CD14-positive monocyte (primary cell): ENCODE measurements at regions not wholly inside any gene's neighbourhood (a gene's known extent, or its start where the extent isn't known, plus 50 kb on each side); places are given as distances from the start of the nearest gene placed in this dataset.

ENCODE experiments used
- DNase-seq, 3 donors: peaks; one replicate each; pipeline ENCODE4 v3.0.0-alpha.2; 2011 to 2022
- H2AFZ ChIP-seq: 2 replicates; pipeline ENCODE4 v1.6.0; 2012; ENCODE audit warnings: mild to moderate bottlenecking, low read depth, low read length, inconsistent platforms; ENCODE audit not compliant: insufficient read depth, poor library complexity, severe bottlenecking
- H3K27ac ChIP-seq, 2 donors: 1 replicate in 1 of 2; 2 replicates in 1 of 2; pipeline ENCODE4 v1.5.1; 2012 to 2013; ENCODE audit warnings: low read length in 2 of 2, control low read depth in 1 of 2, inconsistent platforms in 1 of 2, low read depth in 1 of 2, mild to moderate bottlenecking in 1 of 2
- H3K27me3 ChIP-seq, 2 donors: one replicate each; pipeline versions ENCODE4 v1.6.0 to v1.6.1; 2011 to 2013; ENCODE audit warnings: low read length in 2 of 2; ENCODE audit not compliant: control insufficient read depth in 2 of 2, insufficient read depth in 2 of 2
- H3K36me3 ChIP-seq, 2 donors: replicated peaks in 1 of 2; 1 replicate in 1 of 2; 2 replicates in 1 of 2; pipeline versions ENCODE4 v1.5.1 to v1.6.1; 2012 to 2013; ENCODE audit warnings: low read length in 2 of 2, control low read depth in 1 of 2, inconsistent platforms in 1 of 2, mild to moderate bottlenecking in 1 of 2; ENCODE audit not compliant: insufficient read depth in 2 of 2, control insufficient read depth in 1 of 2
- H3K4me1 ChIP-seq, 2 donors: 1 replicate in 1 of 2; 2 replicates in 1 of 2; pipeline versions ENCODE4 v1.5.1 to v1.6.1; 2012 to 2013; ENCODE audit warnings: low read length in 2 of 2, control low read depth in 1 of 2, inconsistent platforms in 1 of 2, mild to moderate bottlenecking in 1 of 2, moderate library complexity in 1 of 2; ENCODE audit not compliant: insufficient read depth in 2 of 2, control insufficient read depth in 1 of 2
- H3K4me2 ChIP-seq: replicated peaks from 2 replicates; pipeline ENCODE3; 2012; ENCODE audit warnings: low read length, moderate library complexity, mild to moderate bottlenecking; ENCODE audit not compliant: poor library complexity, severe bottlenecking; ENCODE audit errors: extremely low read depth
- H3K4me3 ChIP-seq, 3 experiments: fragments of 200-600 bp in 1 of 3; sonication (generic) in 1 of 3; replicated peaks in 1 of 3; 1 replicate in 2 of 3; 2 replicates in 1 of 3; pipeline ENCODE4 v1.5.1; 2011 to 2013; ENCODE audit warnings: low read length in 3 of 3, mild to moderate bottlenecking in 3 of 3, control low read depth in 2 of 3, low read depth in 2 of 3, inconsistent platforms in 1 of 3, moderate library complexity in 1 of 3
- H3K79me2 ChIP-seq: 2 replicates; pipeline ENCODE4 v1.6.0; 2012; ENCODE audit warnings: mild to moderate bottlenecking, control low read depth, inconsistent platforms, low read length, moderate library complexity; ENCODE audit not compliant: insufficient read depth
- H3K9ac ChIP-seq: 2 replicates; pipeline ENCODE4 v1.6.0; 2017; ENCODE audit warnings: low read length, mild to moderate bottlenecking; ENCODE audit not compliant: insufficient read depth, poor library complexity, severe bottlenecking
- H3K9me3 ChIP-seq, 2 donors: replicated peaks in 1 of 2; 1 replicate in 1 of 2; 2 replicates in 1 of 2; pipeline versions ENCODE4 v1.5.1 to v1.6.1; 2012 to 2013; ENCODE audit warnings: low read length in 2 of 2, control low read depth in 1 of 2; ENCODE audit not compliant: control insufficient read depth in 1 of 2, insufficient read depth in 1 of 2
- H4K20me1 ChIP-seq: 2 replicates; pipeline ENCODE4 v1.6.0; 2012; ENCODE audit warnings: mild to moderate bottlenecking, low read length, control low read depth, moderate library complexity; ENCODE audit not compliant: insufficient read depth
- H3K27ac Mint-ChIP-seq, 7 donors: one replicate each; pipeline ENCODE4 v1.8.0; 2020; ENCODE audit warnings: mild to moderate bottlenecking in 7 of 7, mixed read lengths in 7 of 7, moderate library complexity in 6 of 7, inconsistent platforms in 2 of 7
- H3K27me3 Mint-ChIP-seq, 3 donors: one replicate each; pipeline ENCODE4 v1.8.0; 2021 to 2022; ENCODE audit warnings: low read depth in 3 of 3, mild to moderate bottlenecking in 3 of 3, mixed read lengths in 3 of 3, moderate library complexity in 3 of 3, inconsistent platforms in 1 of 3
- H3K36me3 Mint-ChIP-seq, 2 donors: one replicate each; pipeline ENCODE4 v1.8.0; 2020; ENCODE audit warnings: mixed read lengths in 2 of 2, inconsistent platforms in 1 of 2, mild to moderate bottlenecking in 1 of 2
- H3K4me1 Mint-ChIP-seq: one replicate; pipeline ENCODE4 v1.8.0; 2020; ENCODE audit warnings: mild to moderate bottlenecking, mixed read lengths
- H3K4me3 Mint-ChIP-seq, 2 donors: one replicate each; pipeline ENCODE4 v1.8.0; 2020; ENCODE audit warnings: mild to moderate bottlenecking in 2 of 2, mixed read lengths in 2 of 2, moderate library complexity in 1 of 2
- H3K9me3 Mint-ChIP-seq, 7 donors: one replicate each; pipeline ENCODE4 v1.8.0; 2020 to 2022; ENCODE audit warnings: mixed read lengths in 7 of 7, mild to moderate bottlenecking in 6 of 7, moderate library complexity in 6 of 7, inconsistent platforms in 2 of 7
- CTCF ChIP-seq: fragments of 200-600 bp; IDR thresholded peaks from one replicate; pipeline ENCODE4 v1.8.0; 2022; ENCODE audit warnings: antibody characterized with exemption, mild to moderate bottlenecking
- WGBS: methylation state at CpG from one replicate; pipeline ENCODE4 v1.1.5; 2013; ENCODE audit warnings: missing lambda C conversion rate; ENCODE audit not compliant: insufficient coverage; 5-methylcytosine and 5-hydroxymethylcytosine counted together
- intact Hi-C, 2 donors: fragments of 100-400 bp; cut with micrococcal nuclease; formaldehyde crosslinking; loops; one replicate each; pipeline versions ENCODE4 v1.15.0 to v1.15.1; 2023

- Mint-ChIP-seq H3K4me1 (peaks cover 10% of the 10 kb centered on the region), H3K27ac (no peak overlapping the region), H3K9me3 (no peaks in the 10 kb centered on the region), H3K36me3 (no peaks in the 10 kb centered on the region), H3K4me3 (no peak overlapping the region), H3K27me3 (peaks cover 0 to 2% (median 0%) of the 10 kb centered on the region in 3 donors)
- Histone ChIP-seq H3K27ac (no peak overlapping the region), H2AFZ (no peak overlapping the region), H3K27me3 (no peaks in the 10 kb centered on the region), H3K36me3 (no peaks in the 10 kb centered on the region), H3K9me3 (no peaks in the 10 kb centered on the region), H3K4me3 (no peak overlapping the region), H3K4me1 (no peaks in the 10 kb centered on the region), H3K9ac (no peak overlapping the region), H4K20me1 (no peaks in the 10 kb centered on the region), H3K79me2 (no peaks in the 10 kb centered on the region), H3K4me2 (no peak overlapping the region)
- 8% methylated on average over 2 of the region's 3 CpGs for WGBS
- intact Hi-C loops, result no loop called here
- no peak for TF ChIP-seq CTCF
- no peak for DNase-seq
These were observed 140.5 kb upstream of the AKR1E2 start for GRCh38 chr10:4685491-4685890.

DNA sequence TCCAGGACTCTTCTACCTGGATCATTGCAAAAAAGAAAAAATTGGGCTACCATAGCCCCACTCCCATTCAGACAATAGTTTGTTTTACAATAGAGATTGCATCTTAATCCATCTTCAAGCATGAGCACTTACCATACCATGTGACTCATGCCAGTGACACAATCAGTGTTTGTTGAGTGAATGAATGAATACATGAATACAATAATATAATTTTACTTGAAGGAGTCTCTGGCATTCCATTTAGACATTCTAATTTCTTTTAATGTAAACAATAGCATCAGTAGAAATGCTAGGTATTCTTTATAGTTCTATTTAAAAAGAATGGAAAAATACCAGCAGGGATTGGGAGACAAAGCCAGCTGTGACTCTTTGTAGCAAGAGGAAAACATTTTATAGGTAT is 141.6 kb upstream of the AKR1E2 start:
- H3K79me2 ChIP-seq, result no peaks in the 10 kb centered on the region
- Mint-ChIP-seq H3K36me3 (no peaks in the 10 kb centered on the region), H3K4me1 (peaks cover 10% of the 10 kb centered on the region), H3K4me3 (no peak overlapping the region), H3K27ac (no peak overlapping the region), H3K9me3 (no peaks in the 10 kb centered on the region), H3K27me3 (peaks cover 0 to 2% (median 0%) of the 10 kb centered on the region in 3 donors)
- TF ChIP-seq CTCF, result no peak
- H3K4me1 ChIP-seq, result no peaks in the 10 kb centered on the region
- H3K27me3 ChIP-seq, result no peaks in the 10 kb centered on the region
- H3K4me2 ChIP-seq, result no peak overlapping the region
- no peak overlapping the region for H3K9ac ChIP-seq
- H3K4me3 ChIP-seq, result no peak overlapping the region
- no peak for DNase-seq
- no peak overlapping the region for H2AFZ ChIP-seq
- intact Hi-C loops, result no loop called here
- H3K9me3 ChIP-seq, result no peaks in the 10 kb centered on the region
- H3K36me3 ChIP-seq, result no peaks in the 10 kb centered on the region
- no peaks in the 10 kb centered on the region for H4K20me1 ChIP-seq
- H3K27ac ChIP-seq, result no peak overlapping the region
